Stimulated activated CD4-positive, alpha-beta T cell treated with anti-CD3 and anti-CD28 coated beads, Interleukin-12 subunit alpha, Interleukin-12 subunit beta, amount 100 ng/mL, for 24 hours (primary cell): ENCODE measurements at regions not wholly inside any gene's neighbourhood (a gene's known extent, or its start where the extent isn't known, plus 50 kb on each side); places are given as distances from the start of the nearest gene placed in this dataset.

ENCODE experiments used
- DNase-seq, 2 experiments: peaks; one replicate each; pipeline ENCODE4 v3.0.0-alpha.2; 2020; ENCODE audit warnings: low read depth in 2 of 2

DNA sequence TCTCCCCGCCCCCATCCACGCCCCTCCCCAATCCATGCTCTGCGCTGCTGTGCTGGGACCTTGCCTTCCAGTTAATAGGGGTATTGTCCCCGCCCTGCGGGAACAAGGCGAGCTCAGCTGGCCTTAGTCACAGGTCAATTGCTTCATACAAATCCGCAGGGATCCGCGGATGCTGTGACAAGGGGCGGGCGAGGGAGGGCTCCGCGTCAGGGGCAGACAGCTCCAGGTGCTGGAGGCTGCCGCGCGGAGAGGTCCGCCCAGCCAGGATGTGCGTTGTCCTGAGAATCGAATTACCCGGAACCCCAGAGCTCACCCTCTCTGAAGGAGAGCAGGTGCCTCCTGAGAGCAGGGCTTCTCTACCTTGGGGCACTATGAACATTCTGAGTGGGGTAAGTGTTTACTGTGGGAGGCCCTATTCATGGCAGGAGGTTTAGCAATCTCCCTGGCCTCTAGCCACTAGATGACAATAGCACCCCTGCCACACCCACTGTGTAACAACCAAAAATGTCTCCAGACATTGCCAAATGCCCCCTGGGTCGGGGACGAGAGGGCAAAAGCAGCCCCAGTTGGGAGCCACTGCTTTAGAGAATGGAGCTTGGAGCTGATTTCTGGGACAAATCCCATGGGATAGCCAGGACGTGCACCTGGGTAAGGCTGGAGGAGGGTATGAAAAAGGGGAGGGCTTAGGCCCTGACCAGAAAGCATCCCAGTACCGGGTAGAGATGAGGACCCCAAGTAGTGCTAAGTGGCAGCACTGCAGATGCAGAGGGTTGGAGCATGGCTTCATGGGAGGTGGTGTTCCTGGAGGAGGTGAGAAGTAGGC lies 138.2 kb downstream of the CYLD start:
- DNase-seq, result no peak

GRCh38 chr16:50878966-50879615 lies 137.2 kb downstream of the CYLD start:
- DNase-seq, result no peak

- DNase-seq, result no peak
Observed at GRCh38 chr16:50878536-50878935, 136.7 kb downstream of the CYLD start.

DNA sequence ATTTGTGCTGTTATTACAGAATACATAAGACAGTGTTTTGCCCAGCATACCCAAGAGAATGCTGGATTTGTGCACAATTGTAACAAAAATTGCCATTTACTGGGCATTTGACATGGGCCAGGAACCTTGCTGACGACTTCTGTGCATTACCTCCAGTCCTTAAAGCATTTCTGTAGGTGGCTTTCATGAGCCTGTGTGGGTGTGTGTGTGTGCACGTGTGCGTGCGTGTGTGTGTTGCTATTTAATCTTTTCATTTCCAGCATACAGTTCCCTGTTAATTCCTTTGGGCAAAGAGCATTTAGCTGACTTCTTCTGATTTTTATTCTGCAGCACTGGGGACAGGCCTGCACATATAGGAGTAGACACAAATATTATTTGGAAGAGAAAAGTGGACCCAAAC lies 134.4 kb downstream of the CYLD start:
- DNase-seq, result no peak

- DNase-seq, result no peak
Observed at GRCh38 chr16:50868577-50868976, 126.7 kb downstream of the CYLD start.

- no peak for DNase-seq
Observed at GRCh38 chr16:50866806-50867205, 124.9 kb downstream of the CYLD start.

DNA sequence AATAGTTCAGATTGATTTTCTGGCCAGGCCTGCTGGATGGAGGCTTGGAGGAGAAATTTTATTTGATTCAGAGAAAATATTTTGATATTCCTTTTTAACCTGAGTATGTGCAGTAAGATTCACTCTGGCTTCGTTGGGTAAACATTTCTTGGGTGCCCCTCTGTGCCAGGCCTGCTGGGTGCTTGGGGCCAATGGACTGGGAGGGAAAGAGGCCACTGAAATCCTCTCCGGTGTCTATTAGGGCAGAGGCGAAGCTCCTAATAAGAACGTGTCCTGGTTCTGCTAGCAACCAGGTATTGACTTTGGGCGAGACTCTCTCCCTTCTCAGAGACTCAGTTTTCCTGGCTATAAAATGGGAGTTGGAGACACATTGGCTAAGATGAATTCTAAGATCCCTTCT lies 122.5 kb downstream of the CYLD start:
- no peak for DNase-seq

DNA sequence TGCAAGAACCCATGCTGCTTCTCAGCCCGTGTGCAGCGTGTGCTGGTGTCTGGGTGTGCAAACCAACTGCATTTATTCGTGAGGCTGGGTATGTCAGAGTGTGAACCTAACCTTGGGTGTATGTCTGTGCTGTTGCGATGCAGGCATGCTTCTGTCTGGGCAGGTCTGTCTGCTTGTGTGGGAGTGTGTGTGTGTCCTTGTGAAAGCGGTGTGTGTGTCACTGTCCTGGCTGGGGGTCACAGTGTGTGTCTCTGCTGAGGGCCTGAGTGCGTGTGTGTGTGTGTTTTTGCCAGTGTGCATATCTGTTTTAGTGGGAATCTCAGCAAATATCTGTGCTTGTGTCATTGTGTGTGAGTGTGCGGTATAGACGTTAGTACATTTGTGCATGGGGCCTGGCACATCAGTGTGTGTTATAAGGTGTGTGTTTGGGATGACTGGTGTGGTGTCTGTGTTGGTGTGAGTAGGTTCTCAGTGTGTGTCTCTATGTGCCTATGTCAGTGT lies 121.8 kb downstream of the CYLD start:
- no peak for DNase-seq

- DNase-seq, result no peak
Observed at GRCh38 chr16:50862818-50863643, 121.1 kb downstream of the CYLD start.

DNA sequence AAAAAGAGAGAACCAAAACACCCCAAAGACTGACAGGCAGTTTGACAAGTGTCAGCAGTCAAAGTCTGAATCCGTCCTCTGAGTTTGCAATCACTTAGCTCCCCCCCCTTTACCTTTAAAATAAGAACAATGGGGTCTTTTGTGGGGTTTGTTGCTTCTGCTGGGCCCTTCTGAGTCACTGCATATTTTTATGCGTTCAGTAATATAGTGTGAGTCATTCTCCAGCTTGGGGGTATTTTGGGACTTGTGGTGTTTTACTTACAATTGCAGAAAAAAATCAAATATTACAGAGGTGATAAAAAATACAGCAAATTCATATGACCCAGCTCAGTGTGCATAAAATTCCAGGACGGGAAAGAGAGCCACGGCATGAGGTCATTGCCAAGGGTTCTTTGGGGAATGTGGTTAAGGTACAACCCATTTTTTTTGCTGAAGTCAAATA lies 120.1 kb downstream of the CYLD start:
- no peak for DNase-seq

DNA sequence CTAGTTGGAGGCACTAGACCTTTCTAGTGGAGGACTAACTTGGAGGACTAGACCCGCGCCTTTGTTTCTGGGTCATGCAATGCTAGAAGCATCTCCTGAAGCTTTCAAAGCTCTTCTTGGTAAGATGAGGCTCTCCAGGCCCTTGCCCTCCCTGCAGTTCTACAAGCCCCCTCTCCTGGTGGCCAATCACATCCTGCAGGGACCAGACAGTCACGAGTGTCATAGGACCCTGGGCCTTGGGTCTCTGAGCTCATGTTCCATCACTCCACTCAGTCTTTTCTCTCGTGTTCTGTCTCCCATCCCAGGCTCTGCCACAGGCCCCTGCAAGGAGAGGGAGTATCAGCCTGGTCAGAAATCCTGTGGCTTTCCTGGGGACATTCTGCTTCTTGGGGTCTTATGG lies 119.6 kb downstream of the CYLD start:
- DNase-seq, result no peak

DNA sequence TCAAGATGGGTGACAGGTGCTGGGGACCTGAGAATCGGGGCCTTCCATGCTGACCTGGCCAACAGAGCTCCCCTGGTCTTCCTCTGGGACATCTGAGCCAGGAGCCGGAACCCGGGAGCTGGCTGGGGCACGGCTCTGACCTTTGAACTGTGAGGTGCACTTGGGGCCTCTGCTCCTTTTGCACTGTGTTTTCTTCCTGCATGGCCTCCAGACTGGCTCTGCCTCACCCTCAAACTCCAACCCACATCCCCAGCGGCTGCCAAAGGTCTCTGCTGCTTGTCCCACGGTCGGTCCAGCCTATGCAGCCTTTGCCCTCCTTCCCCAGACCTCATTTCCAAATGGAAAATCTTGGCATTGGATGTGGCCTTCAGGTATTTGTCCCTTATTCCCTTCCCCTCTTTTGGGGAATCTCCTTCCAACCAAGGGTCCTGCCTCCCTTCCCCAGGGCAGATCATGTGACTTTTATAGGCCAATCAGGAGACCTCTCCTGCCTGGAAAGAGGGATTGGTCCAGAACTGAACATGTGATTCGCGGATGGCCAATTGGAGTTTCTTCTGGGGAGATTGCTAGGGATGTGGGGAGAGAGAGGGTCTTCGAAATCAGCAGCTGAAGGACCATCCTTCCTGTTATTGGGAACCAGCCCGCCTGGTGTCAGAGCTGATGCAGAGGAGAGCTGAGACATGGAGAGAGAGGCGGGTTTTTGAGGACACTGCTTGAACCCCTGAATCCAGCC lies 117.9 kb downstream of the CYLD start:
- DNase-seq, result no peak

DNA sequence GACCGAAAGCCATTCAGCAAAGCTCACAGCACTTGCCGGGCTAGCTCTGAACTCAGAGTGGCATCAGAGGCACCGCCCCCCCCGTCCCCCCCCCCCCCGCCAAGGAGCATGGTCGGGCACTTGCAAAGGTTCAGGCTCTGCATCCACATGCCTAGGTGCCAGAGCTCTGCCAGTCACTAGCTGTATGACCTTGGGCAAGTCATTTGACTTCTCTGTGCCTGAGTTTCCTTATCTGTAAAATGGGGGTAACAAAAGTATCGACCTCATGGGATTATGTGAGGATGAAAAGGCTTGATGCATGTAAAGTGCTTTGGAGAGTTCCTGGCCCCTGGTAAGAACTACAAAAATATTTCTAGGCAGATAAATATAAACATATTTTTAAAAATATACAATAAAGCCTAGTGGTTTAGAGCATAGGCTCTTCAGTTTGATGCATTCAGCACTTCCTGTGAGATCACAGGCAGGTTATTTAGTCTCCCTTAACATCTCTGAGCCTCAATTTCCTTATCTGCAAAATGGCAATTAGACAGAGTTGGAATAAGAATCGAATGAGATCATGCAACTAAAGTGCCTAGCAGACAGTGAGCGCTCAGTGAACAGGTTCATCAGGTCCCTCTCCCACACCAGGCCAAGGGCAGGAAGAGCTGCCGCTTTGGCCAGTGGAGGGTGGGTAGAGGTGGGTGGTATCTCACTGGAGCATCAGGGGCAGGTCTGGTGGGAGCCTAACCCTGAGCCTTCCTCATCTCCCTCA lies 117.2 kb downstream of the CYLD start:
- DNase-seq, result no peak

DNA sequence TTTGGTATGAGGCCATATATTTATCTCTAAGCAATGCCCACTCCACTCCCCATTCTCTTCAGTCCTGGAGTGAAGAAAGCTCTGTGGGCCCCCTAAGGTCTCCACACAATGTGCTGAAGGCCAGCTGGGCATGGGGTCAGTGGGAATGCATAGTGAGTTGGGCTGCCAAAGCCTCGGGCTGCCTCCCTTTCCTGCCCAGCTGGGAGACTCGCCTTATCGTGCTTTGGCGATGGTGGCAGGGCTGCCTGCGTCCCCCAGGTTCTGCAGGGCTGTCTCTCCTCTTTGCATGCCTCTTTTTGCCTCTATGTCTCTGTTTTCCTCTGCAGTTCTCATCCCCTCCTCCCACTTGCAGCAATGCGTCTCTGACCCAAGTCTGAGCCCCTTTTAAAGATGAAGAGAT lies 116.5 kb downstream of the CYLD start:
- no peak for DNase-seq

DNA sequence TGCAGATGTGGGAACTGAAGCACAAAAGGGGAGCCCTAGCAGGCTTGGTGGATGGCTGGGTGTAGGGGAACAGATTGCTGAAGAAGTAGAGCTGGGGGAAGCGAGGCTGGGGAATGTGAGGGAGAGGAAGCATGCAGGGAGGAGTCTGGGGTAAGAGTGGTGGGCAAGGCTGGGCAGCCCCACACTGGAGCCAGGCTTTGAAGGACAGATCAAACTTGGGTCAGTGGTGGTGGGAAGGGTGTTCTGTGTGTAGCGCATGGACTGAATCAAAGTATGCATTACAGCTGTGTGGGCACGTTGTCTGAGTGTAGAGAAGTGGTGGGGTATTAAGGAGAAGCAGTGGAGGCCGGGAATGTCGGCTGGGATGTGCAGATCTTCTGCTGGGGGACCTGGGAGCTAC lies 116.0 kb downstream of the CYLD start:
- DNase-seq, result no peak

DNA sequence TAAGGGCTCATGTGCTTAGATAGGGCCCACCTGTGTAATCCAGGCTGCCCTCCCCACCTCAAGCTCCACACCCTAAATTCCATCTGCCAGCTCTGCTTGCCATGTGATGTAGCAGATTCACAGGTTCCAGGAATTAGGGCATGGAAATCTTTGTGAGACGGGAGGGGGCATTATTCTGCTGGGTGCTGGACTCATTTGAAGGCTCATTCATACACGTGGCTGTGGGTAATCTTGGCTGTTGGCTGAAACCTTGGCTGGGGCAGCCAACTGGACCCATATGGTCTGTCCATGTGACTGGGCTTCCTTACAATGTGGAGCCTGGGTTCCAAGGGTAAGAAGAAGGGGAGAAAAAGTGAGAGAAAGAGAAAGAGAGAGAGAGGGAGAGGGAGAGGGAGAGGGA lies 115.1 kb downstream of the CYLD start:
- no peak for DNase-seq

- no peak for DNase-seq
Observed at GRCh38 chr16:50853329-50853728, 111.4 kb downstream of the CYLD start.
